Posterior vena cava (tissue), 2 donors: ENCODE measurements at regions not wholly inside any gene's neighbourhood (a gene's known extent, or its start where the extent isn't known, plus 50 kb on each side); places are given as distances from the start of the nearest gene placed in this dataset.

ENCODE experiments used
- DNase-seq: peaks from one replicate; pipeline ENCODE4 v3.0.0-alpha.2; 2020; ENCODE audit warnings: low spot score
- intact Hi-C, 2 donors: fragments of 100-400 bp; cut with DNase I; formaldehyde crosslinking; loops; one replicate each; pipeline versions ENCODE4 v1.14.1 to v1.14.2; 2022 to 2023
- donor health status: DM: yes; HTN: yes; CAD: no.
- donor health status: DM: yes; HTN: yes; CAD: no.

DNA sequence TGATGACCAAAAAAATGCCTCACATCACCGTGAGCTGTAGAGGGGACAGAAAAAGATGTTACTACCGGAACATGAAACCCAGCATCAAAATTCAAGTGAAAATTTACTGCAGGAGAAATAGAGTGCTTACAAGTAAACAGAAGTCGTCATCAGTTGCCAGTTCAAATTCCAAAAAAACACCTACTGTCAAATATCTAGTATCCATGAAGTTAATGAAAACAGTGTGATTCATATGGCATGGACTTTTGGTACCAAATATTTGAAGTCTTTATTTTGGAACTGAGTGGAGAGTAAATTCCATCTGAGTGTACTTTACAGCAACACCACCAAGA, 388.9 kb upstream of the SPOCK3 start:
- intact Hi-C loops = no loop called here
- no peak for DNase-seq

- intact Hi-C loops = no loop called here
Measured at GRCh38 chr4:167629272-167629671, 395.0 kb upstream of the SPOCK3 start.

GRCh38 chr4:167642250-167642649, 408.0 kb upstream of the SPOCK3 start:
- no peak for DNase-seq
- intact Hi-C loops = no loop called here

More at GRCh38 chr4:167629272-167629671, 395.0 kb upstream of the SPOCK3 start:
- DNase-seq = no peak

DNA sequence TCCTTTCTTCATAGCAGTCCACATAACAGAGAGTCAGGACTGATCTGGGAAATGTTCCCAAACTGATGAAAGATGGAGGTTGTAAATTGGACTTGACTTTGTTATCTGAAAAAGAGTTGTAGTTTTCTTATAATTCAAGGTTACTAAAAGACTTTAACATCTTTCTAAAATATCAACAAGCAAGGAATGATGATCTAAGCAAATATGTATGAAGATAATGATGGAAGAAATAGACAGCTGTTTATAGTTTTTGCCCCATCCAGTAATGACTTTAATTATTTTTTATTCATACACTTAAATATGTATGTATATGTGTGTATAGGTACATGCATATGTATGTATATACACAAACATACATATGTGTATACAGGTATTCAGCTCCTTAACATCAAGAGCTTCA, 411.1 kb upstream of the SPOCK3 start:
- no peak for DNase-seq
- intact Hi-C loops = no loop called here

GRCh38 chr4:167652267-167652666, 418.0 kb upstream of the SPOCK3 start:
- intact Hi-C loops = no loop called here
- DNase-seq = no peak

GRCh38 chr4:167688660-167689142, 403.6 kb upstream of the ANXA10 start:
- no peak for DNase-seq

GRCh38 chr4:167702391-167702790, 389.9 kb upstream of the ANXA10 start:
- no peak for DNase-seq
- intact Hi-C loops = loop anchor here in 1 of 2 donors (5.0 kb wide), 1 partner anchor 975 kb away; no protein-coding TSS in a partner anchor

More at GRCh38 chr4:167688660-167689142, 403.6 kb upstream of the ANXA10 start:
- intact Hi-C loops = no loop called here

DNA sequence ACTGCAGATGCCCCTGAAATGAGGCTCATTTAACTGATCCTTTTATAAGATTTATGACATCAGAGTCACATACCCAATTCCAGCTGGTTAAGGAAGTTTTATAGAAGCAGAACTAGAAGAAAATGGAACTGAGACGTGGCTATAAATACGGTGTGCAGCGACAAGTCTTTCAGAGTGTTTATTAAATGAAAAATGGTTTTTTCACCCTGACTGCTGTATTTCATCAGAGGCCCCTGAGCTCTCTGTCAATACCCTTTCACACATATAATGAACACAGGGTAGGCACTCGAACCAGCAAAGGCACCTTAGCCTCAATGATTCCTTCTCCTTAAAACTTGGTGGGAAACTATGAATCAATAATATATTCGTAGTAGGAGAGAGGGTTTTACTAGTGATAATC, 380.8 kb upstream of the ANXA10 start:
- intact Hi-C loops = no loop called here
- DNase-seq = no peak

- intact Hi-C loops = no loop called here
- DNase-seq = no peak
Measured at GRCh38 chr4:167713756-167714155, 378.6 kb upstream of the ANXA10 start.

GRCh38 chr4:167715176-167715575, 377.2 kb upstream of the ANXA10 start:
- intact Hi-C loops = no loop called here

DNA sequence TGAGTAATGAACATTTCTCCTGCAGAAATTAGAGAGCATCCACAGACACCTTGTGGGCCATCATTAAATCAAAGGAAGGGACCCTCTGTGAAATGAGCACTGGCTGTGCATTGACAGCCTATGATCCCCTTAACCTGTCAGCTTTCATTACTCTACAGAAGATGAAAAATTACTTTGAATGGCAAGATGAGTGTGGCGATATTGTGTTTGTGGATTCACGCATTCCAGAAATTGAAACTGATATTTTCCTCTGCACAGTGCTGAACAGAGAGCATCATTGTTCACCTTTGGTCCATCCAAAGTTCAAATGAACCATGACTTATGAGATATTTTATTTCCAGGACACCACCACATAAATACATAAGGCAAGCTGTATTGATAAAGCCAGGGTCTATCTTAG, 374.8 kb upstream of the ANXA10 start:
- intact Hi-C loops = no loop called here

More at GRCh38 chr4:167715176-167715575, 377.2 kb upstream of the ANXA10 start:
- DNase-seq = no peak

DNA sequence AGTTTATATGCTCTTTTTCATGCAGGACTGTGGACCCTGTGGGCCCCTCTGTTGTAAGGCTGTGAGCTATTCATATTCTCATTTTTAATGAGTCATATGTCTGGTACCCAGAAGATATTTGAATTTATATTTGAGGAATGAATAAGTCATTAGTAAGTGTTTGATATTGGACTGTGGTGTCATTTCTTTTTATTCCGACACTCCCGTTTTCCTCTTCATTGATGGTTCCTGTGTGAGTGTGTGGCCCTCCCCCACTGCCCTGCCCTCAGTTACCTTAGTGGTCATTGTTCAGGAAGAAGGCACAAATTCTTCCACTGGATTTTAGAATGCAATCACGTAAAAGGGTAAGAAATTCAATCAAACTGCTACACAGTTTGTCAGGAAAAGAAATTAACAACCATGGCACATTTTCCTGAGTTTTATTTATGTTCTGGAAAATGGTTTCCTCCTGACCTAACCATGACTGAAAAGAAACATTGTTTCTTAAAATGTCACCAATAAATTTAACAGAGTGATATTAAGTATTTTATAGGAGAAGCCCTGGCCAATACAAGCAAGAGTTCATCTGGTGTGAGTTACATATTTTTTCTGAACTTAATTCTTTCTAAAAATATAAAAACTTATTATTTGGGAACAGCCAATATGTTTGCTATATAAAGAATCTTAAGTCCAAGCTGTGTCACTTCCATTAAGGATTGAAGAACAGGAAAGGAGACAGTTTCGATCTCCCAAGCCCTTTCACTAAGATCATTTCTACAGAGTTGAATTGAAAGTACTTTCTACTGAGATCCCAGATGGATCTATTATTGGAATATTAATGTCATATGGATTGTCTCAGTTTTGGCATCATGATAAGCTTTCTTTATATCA, 370.5 kb upstream of the ANXA10 start:
- intact Hi-C loops = no loop called here
- DNase-seq = no peak

More for the DNA sequence above, 374.8 kb upstream of the ANXA10 start:
- no peak for DNase-seq

DNA sequence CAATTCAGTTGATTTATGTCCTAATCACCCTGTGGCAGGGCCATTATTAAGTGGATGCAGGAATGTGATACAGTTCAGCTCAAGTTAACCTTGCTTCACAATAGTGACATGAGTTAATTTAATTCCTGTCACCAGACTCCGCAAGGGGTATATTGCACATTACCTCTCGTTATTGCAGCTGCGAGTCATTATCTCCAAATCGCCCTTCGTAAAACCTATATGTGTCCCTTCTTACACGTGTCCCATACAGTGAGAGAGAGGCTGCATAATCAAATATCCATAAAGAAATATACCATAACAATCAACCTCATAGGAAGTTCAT, 369.9 kb upstream of the ANXA10 start:
- intact Hi-C loops = no loop called here
- DNase-seq = no peak

- intact Hi-C loops = no loop called here
Measured at GRCh38 chr4:167724941-167725340, 367.4 kb upstream of the ANXA10 start.

DNA sequence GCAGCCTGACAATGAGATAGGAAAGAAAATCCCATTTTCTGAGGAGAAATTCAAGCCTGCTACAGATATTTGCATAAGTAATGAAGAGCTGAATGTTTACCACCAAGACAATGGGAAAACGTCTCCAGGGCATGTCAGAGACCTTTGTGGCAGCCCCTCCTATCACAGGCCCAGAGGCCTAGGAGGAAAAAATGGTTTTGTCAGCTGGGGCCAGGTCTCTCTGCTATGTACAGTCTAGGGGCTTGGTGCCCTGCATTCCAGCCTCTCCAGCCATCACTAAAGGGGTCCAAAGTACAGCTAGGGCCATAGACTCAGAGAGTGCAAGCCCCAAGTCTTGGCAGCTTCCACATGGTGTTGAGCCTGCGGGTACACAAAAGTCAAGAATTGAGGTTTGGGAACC, 361.6 kb upstream of the ANXA10 start:
- no peak for DNase-seq

More at GRCh38 chr4:167724941-167725340, 367.4 kb upstream of the ANXA10 start:
- DNase-seq = no peak

GRCh38 chr4:167745024-167745687, 347.2 kb upstream of the ANXA10 start:
- intact Hi-C loops = no loop called here
- no peak for DNase-seq

More for the DNA sequence above, 361.6 kb upstream of the ANXA10 start:
- intact Hi-C loops = no loop called here

DNA sequence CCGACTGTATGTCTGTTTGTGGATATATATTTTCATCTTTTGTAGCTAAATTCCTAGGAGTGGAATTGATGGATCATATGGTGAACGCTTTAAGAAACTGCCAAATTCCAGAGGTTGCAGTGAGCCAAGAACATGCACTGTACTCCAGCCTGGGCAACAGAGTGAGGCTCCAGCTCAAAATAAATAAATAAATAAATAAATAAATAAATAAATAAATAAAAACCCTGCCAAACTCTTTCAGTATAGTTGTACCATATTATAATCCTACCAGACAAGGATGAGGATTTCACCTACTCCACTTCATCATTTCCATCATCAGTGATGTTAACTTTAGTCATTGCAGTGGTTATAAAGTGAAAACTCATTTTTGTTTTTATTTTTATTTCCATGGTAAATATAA, 325.1 kb upstream of the ANXA10 start:
- no peak for DNase-seq
- intact Hi-C loops = no loop called here

DNA sequence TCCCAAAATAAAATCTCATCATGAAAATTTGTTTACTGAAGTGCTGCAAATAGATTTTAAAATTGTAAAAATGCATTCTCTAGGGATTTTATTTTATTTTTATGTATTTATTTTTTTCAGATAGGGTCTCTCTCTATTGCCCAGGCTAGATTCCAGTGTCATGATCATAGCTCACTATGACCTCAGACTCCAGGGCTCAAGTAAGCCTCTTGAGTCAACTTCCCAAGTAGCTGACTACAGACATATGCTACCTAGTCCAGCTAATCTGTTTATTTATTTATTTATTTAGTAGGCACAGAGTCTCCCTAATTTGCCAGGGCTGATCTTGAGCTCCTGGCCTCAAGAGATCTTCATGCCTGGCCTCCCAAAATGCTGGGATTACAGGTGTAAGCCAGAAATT, 317.7 kb upstream of the ANXA10 start:
- intact Hi-C loops = no loop called here
- DNase-seq = no peak

DNA sequence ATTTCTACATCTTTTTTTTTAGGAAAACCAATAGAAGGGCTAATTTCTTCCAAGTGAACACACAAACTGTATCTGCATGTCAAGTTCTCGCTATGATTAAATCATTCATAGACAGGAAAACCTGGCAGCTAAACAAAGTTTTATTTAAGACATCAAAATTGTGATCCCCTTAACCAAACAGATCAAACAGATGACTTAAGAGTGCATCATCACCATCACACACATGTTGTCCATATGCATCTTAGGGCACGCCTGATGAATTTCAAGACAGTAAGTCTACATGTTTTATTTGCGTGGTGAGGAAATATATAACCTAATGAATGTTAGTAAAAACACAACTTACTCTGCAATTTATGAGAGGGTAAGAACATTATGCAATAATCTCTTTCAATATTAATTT, 317.0 kb upstream of the ANXA10 start:
- no peak for DNase-seq
- intact Hi-C loops = no loop called here

GRCh38 chr4:167779280-167779679, 313.1 kb upstream of the ANXA10 start:
- intact Hi-C loops = no loop called here
- DNase-seq = no peak

DNA sequence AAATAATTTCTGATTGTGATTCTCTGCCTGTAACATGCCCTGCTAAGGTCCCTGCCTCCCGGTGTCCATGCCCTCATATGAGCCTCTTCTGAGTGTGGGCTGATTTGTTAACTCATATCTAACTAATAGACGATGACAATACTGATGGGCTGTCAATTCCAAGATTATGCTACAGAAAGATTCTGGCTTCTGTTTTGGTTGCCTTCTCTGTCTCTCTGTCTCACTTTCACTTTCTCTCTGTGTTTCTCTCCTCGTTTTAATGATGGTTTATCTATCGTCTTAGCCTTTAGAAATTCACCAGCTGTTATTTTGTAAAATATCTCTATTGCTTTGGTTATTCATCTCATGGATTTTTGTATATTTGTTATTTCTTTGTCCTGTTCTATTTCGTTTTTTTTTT, 312.5 kb upstream of the ANXA10 start:
- DNase-seq = no peak

More for the DNA sequence above, 312.5 kb upstream of the ANXA10 start:
- intact Hi-C loops = no loop called here
